ENCODE measurements at regions not wholly inside any gene's neighbourhood (a gene's known extent, or its start where the extent isn't known, plus 50 kb on each side); places are given as distances from the start of the nearest gene placed in this dataset.

- DNase-seq (ENCODE audit: extremely low read depth, low read depth), result no peak
These were observed 745.0 kb upstream of the ACVR2A start for GRCh38 chr2:147099845-147100244.

GRCh38 chr2:147098940-147099339, 745.9 kb upstream of the ACVR2A start:
- no peak for DNase-seq (ENCODE audit: extremely low read depth, low read depth)

- DNase-seq (ENCODE audit: extremely low read depth, low read depth), result no peak
These were observed 747.1 kb upstream of the ACVR2A start for GRCh38 chr2:147097747-147098146.

- DNase-seq (ENCODE audit: extremely low read depth, low read depth), result no peak
These were observed 748.2 kb upstream of the ACVR2A start for GRCh38 chr2:147096671-147097070.

GRCh38 chr2:147095376-147095775, 749.5 kb upstream of the ACVR2A start:
- no peak for DNase-seq (ENCODE audit: extremely low read depth, low read depth)

GRCh38 chr2:147094077-147094476, 750.8 kb upstream of the ACVR2A start:
- no peak for DNase-seq (ENCODE audit: extremely low read depth, low read depth)

GRCh38 chr2:147092266-147092665, 752.6 kb upstream of the ACVR2A start:
- DNase-seq (ENCODE audit: extremely low read depth, low read depth), result no peak

- DNase-seq (ENCODE audit: extremely low read depth, low read depth), result no peak
These were observed 753.4 kb upstream of the ACVR2A start for GRCh38 chr2:147091448-147091847.

- no peak for DNase-seq (ENCODE audit: extremely low read depth, low read depth)
These were observed 756.0 kb upstream of the ACVR2A start for GRCh38 chr2:147088871-147089270.

- DNase-seq (ENCODE audit: extremely low read depth, low read depth), result no peak
These were observed 758.1 kb upstream of the ACVR2A start for GRCh38 chr2:147086715-147087114.

GRCh38 chr2:147083664-147084063, 761.2 kb upstream of the ACVR2A start:
- DNase-seq (ENCODE audit: extremely low read depth, low read depth), result no peak

- peak; percentile 62 for DNase-seq (ENCODE audit: extremely low read depth, low read depth)
These were observed 761.8 kb upstream of the ACVR2A start for GRCh38 chr2:147082850-147083522.

GRCh38 chr2:147081831-147082230, 763.0 kb upstream of the ACVR2A start:
- DNase-seq (ENCODE audit: extremely low read depth, low read depth), result no peak

GRCh38 chr2:147076634-147077033, 768.2 kb upstream of the ACVR2A start:
- no peak for DNase-seq (ENCODE audit: extremely low read depth, low read depth)

GRCh38 chr2:147068071-147068470, 776.8 kb upstream of the ACVR2A start:
- no peak for DNase-seq (ENCODE audit: extremely low read depth, low read depth)

GRCh38 chr2:147067136-147067535, 777.7 kb upstream of the ACVR2A start:
- no peak for DNase-seq (ENCODE audit: extremely low read depth, low read depth)

GRCh38 chr2:147062073-147062472, 782.8 kb upstream of the ACVR2A start:
- DNase-seq (ENCODE audit: extremely low read depth, low read depth), result no peak

- no peak for DNase-seq (ENCODE audit: extremely low read depth, low read depth)
These were observed 783.6 kb upstream of the ACVR2A start for GRCh38 chr2:147061269-147061668.

- DNase-seq (ENCODE audit: extremely low read depth, low read depth), result no peak
These were observed 786.8 kb upstream of the ACVR2A start for GRCh38 chr2:147057892-147058490.

- DNase-seq (ENCODE audit: extremely low read depth, low read depth), result no peak
These were observed 793.0 kb upstream of the ACVR2A start for GRCh38 chr2:147051814-147052213.

GRCh38 chr2:147051248-147051647, 793.6 kb upstream of the ACVR2A start:
- no peak for DNase-seq (ENCODE audit: extremely low read depth, low read depth)

GRCh38 chr2:147049957-147050356, 794.9 kb upstream of the ACVR2A start:
- DNase-seq (ENCODE audit: extremely low read depth, low read depth), result no peak

- DNase-seq (ENCODE audit: extremely low read depth, low read depth), result no peak
These were observed 798.4 kb upstream of the ACVR2A start for GRCh38 chr2:147046473-147046872.

All from NCI-H460 (cell line).